GM23338 (cell line): ENCODE measurements at regions not wholly inside any gene's neighbourhood (a gene's known extent, or its start where the extent isn't known, plus 50 kb on each side); places are given as distances from the start of the nearest gene placed in this dataset.

Source experiments
- ATAC-seq: fragments of 200-7000 bp; cut with Tn5 transposase; 3 replicates; pipeline ENCODE4 v1.9.1; 2020
- DNase-seq: peaks from one replicate; pipeline ENCODE4 v3.0.0-alpha.2; 2015; ENCODE audit warnings: low spot score
- H2AFZ ChIP-seq: fragments of 200-600 bp; sonication (generic); 2 replicates; pipeline ENCODE4 v1.8.0; 2016; ENCODE audit warnings: antibody characterized with exemption, mild to moderate bottlenecking, moderate library complexity
- H3F3A ChIP-seq: fragments of 200-600 bp; sonication (generic); replicated peaks from 2 replicates; pipeline ENCODE4 v1.8.0; 2017; ENCODE audit warnings: antibody characterized with exemption, mixed run types, low read depth
- H3K27ac ChIP-seq: fragments of 200-600 bp; sonication (generic); 2 replicates; pipeline ENCODE4 v1.6.1; 2016; ENCODE audit warnings: low read depth
- H3K27me3 ChIP-seq: fragments of 200-600 bp; sonication (generic); 2 replicates; pipeline ENCODE4 v1.8.0; 2016; ENCODE audit warnings: mild to moderate bottlenecking, mixed run types, moderate library complexity; ENCODE audit not compliant: insufficient read depth
- H3K36me3 ChIP-seq: fragments of 200-600 bp; sonication (generic); 2 replicates; pipeline ENCODE4 v1.8.0; 2016; ENCODE audit warnings: mild to moderate bottlenecking; ENCODE audit not compliant: insufficient read depth
- H3K4me1 ChIP-seq: fragments of 200-600 bp; sonication (generic); 2 replicates; pipeline ENCODE4 v1.8.0; 2016; ENCODE audit warnings: mild to moderate bottlenecking, moderate library complexity; ENCODE audit not compliant: insufficient read depth
- H3K4me2 ChIP-seq: fragments of 200-600 bp; sonication (generic); 2 replicates; pipeline ENCODE4 v1.7.1; 2017; ENCODE audit warnings: mixed run types
- H3K4me3 ChIP-seq: fragments of 200-600 bp; sonication (generic); 2 replicates; pipeline ENCODE4 v1.6.1; 2016; ENCODE audit warnings: mixed run types
- H3K79me2 ChIP-seq: fragments of 200-600 bp; sonication (generic); replicated peaks from 2 replicates; pipeline ENCODE4 v1.8.0; 2017; ENCODE audit warnings: mild to moderate bottlenecking; ENCODE audit not compliant: insufficient read depth
- H3K9me2 ChIP-seq: fragments of 200-600 bp; sonication (generic); 2 replicates; pipeline ENCODE4 v1.8.0; 2017; ENCODE audit not compliant: insufficient read depth
- H4K20me1 ChIP-seq: fragments of 200-600 bp; sonication (generic); replicated peaks from 2 replicates; pipeline ENCODE4 v1.8.0; 2017; ENCODE audit warnings: mild to moderate bottlenecking; ENCODE audit not compliant: insufficient read depth
- H3K27ac Mint-ChIP-seq: 2 replicates; pipeline ENCODE4 v1.8.0; 2020; ENCODE audit warnings: inconsistent platforms, mild to moderate bottlenecking, moderate library complexity, mixed read lengths
- H3K27me3 Mint-ChIP-seq: 3 replicates; pipeline ENCODE4 v1.8.0; 2022; ENCODE audit warnings: low read depth, mild to moderate bottlenecking, moderate library complexity, mixed read lengths, inconsistent platforms; ENCODE audit not compliant: insufficient read depth, poor library complexity
- H3K36me3 Mint-ChIP-seq: 3 replicates; pipeline ENCODE4 v1.8.0; 2021; ENCODE audit warnings: low read depth, mild to moderate bottlenecking, inconsistent platforms, moderate library complexity, mixed read lengths
- H3K4me1 Mint-ChIP-seq: 3 replicates; pipeline ENCODE4 v1.8.0; 2020; ENCODE audit warnings: mild to moderate bottlenecking, inconsistent platforms, mixed read lengths
- H3K4me3 Mint-ChIP-seq: 3 replicates; pipeline ENCODE4 v1.8.0; 2021; ENCODE audit warnings: moderate library complexity, mild to moderate bottlenecking, inconsistent platforms, mixed read lengths
- H3K9me3 Mint-ChIP-seq: 3 replicates; pipeline ENCODE4 v1.8.0; 2020; ENCODE audit warnings: moderate library complexity, mild to moderate bottlenecking, inconsistent platforms, mixed read lengths
- CREB1 ChIP-seq: fragments of 250-450 bp; sonication (Bioruptor Pico); IDR thresholded peaks from 2 replicates; pipeline ENCODE4 v1.5.0; 2020; ENCODE audit warnings: low read depth, mild to moderate bottlenecking, moderate library complexity
- EZH2 ChIP-seq: fragments of 200-600 bp; sonication (generic); IDR thresholded peaks from one replicate; pipeline ENCODE4 v1.8.0; 2017; ENCODE audit warnings: antibody characterized with exemption, mild to moderate bottlenecking, low read depth; ENCODE audit not compliant: unreplicated experiment
- EZH2phosphoT487 ChIP-seq: fragments of 200-600 bp; sonication (generic); IDR thresholded peaks from one replicate; pipeline ENCODE4 v1.8.1; 2018; ENCODE audit warnings: antibody characterized with exemption; ENCODE audit not compliant: unreplicated experiment
- JUNB ChIP-seq: IDR thresholded peaks from one replicate; pipeline ENCODE4 v1.6.1; 2016; ENCODE audit warnings: antibody characterized with exemption; ENCODE audit not compliant: unreplicated experiment
- NANOG ChIP-seq: IDR thresholded peaks from 2 replicates; pipeline ENCODE4 v1.6.1; 2016; ENCODE audit warnings: antibody characterized with exemption, borderline replicate concordance
- POLR2AphosphoS5 ChIP-seq: IDR thresholded peaks from 2 replicates; pipeline ENCODE4 v1.6.1; 2016; ENCODE audit warnings: antibody characterized with exemption, low read depth
- STAT1 ChIP-seq: IDR thresholded peaks from one replicate; pipeline ENCODE4 v1.6.1; 2016; ENCODE audit warnings: antibody characterized with exemption; ENCODE audit not compliant: unreplicated experiment
- ZNF114 ChIP-seq: fragments of 250-450 bp; sonication (Bioruptor Pico); IDR thresholded peaks from 2 replicates; pipeline ENCODE4 v1.5.0; 2020; ENCODE audit warnings: mild to moderate bottlenecking, moderate library complexity
- ZNF331 ChIP-seq: fragments of 250-450 bp; sonication (Bioruptor Pico); IDR thresholded peaks from 2 replicates; pipeline ENCODE4 v1.5.0; 2020; ENCODE audit warnings: low read depth, mild to moderate bottlenecking, moderate library complexity
- TF ChIP-seq, protein P1 (sequence below): IDR thresholded peaks from 2 replicates; pipeline ENCODE4 v1.6.1; 2016; ENCODE audit warnings: antibody characterized with exemption
- TF ChIP-seq, protein P2 (sequence below): fragments of 250-450 bp; sonication (Bioruptor Pico); IDR thresholded peaks from 2 replicates; pipeline ENCODE4 v1.5.0; 2020; ENCODE audit warnings: mild to moderate bottlenecking, moderate library complexity
- TF ChIP-seq, protein P3 (sequence below): IDR thresholded peaks from one replicate; pipeline ENCODE4 v1.6.1; 2018; ENCODE audit warnings: antibody characterized with exemption; ENCODE audit not compliant: unreplicated experiment

DNA sequence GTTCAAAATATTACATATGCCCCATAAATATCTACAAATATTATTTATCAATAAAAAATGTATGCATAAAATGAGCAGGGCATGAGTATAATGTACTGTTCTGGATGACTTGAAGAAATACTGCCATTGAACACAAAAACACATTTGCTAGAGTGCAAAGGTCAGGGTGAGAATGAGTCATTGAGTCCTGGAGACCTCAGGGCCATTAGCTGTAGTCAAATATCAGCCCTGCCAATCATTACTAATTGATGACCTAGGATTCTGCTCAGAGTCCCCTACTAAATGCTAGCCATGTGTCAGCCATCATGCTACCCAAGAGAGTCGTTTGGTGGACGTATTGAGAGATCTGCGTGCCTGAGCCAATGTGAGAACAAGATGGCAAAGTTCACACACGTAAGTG lies 80.3 kb upstream of the FAM169A start:
- Histone ChIP-seq H3K79me2 (no peaks in the 10 kb centered on the region), H3K27ac (no peak overlapping the region), H3K4me1 (peaks cover 15% of the 10 kb centered on the region; the same call in 1 of the 2 replicates), H3K4me3 (no peak overlapping the region), H3K9me2 (no peaks in the 10 kb centered on the region), H3K4me2 (no peak overlapping the region), H3F3A (no peaks in the 10 kb centered on the region), H3K36me3 (no peaks in the 10 kb centered on the region), H3K27me3 (no peaks in the 10 kb centered on the region), H4K20me1 (no peaks in the 10 kb centered on the region), H2AFZ (no peak overlapping the region)
- Mint-ChIP-seq H3K4me1 (peaks cover 21% of the 10 kb centered on the region), H3K27me3 (no peaks in the 10 kb centered on the region), H3K9me3 (no peaks in the 10 kb centered on the region), H3K4me3 (no peak overlapping the region), H3K36me3 (no peaks in the 10 kb centered on the region), H3K27ac (no peak overlapping the region)
- ATAC-seq: no peak
- TF ChIP-seq NANOG: no peak
- TF ChIP-seq, protein P1, sequence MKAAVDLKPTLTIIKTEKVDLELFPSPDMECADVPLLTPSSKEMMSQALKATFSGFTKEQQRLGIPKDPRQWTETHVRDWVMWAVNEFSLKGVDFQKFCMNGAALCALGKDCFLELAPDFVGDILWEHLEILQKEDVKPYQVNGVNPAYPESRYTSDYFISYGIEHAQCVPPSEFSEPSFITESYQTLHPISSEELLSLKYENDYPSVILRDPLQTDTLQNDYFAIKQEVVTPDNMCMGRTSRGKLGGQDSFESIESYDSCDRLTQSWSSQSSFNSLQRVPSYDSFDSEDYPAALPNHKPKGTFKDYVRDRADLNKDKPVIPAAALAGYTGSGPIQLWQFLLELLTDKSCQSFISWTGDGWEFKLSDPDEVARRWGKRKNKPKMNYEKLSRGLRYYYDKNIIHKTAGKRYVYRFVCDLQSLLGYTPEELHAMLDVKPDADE: no peak
- TF ChIP-seq ZNF331 (CRISPR knock-in tag): no peak
- no peak for TF ChIP-seq ZNF114 (CRISPR knock-in tag)
- TF ChIP-seq STAT1: no peak
- TF ChIP-seq, protein P2, sequence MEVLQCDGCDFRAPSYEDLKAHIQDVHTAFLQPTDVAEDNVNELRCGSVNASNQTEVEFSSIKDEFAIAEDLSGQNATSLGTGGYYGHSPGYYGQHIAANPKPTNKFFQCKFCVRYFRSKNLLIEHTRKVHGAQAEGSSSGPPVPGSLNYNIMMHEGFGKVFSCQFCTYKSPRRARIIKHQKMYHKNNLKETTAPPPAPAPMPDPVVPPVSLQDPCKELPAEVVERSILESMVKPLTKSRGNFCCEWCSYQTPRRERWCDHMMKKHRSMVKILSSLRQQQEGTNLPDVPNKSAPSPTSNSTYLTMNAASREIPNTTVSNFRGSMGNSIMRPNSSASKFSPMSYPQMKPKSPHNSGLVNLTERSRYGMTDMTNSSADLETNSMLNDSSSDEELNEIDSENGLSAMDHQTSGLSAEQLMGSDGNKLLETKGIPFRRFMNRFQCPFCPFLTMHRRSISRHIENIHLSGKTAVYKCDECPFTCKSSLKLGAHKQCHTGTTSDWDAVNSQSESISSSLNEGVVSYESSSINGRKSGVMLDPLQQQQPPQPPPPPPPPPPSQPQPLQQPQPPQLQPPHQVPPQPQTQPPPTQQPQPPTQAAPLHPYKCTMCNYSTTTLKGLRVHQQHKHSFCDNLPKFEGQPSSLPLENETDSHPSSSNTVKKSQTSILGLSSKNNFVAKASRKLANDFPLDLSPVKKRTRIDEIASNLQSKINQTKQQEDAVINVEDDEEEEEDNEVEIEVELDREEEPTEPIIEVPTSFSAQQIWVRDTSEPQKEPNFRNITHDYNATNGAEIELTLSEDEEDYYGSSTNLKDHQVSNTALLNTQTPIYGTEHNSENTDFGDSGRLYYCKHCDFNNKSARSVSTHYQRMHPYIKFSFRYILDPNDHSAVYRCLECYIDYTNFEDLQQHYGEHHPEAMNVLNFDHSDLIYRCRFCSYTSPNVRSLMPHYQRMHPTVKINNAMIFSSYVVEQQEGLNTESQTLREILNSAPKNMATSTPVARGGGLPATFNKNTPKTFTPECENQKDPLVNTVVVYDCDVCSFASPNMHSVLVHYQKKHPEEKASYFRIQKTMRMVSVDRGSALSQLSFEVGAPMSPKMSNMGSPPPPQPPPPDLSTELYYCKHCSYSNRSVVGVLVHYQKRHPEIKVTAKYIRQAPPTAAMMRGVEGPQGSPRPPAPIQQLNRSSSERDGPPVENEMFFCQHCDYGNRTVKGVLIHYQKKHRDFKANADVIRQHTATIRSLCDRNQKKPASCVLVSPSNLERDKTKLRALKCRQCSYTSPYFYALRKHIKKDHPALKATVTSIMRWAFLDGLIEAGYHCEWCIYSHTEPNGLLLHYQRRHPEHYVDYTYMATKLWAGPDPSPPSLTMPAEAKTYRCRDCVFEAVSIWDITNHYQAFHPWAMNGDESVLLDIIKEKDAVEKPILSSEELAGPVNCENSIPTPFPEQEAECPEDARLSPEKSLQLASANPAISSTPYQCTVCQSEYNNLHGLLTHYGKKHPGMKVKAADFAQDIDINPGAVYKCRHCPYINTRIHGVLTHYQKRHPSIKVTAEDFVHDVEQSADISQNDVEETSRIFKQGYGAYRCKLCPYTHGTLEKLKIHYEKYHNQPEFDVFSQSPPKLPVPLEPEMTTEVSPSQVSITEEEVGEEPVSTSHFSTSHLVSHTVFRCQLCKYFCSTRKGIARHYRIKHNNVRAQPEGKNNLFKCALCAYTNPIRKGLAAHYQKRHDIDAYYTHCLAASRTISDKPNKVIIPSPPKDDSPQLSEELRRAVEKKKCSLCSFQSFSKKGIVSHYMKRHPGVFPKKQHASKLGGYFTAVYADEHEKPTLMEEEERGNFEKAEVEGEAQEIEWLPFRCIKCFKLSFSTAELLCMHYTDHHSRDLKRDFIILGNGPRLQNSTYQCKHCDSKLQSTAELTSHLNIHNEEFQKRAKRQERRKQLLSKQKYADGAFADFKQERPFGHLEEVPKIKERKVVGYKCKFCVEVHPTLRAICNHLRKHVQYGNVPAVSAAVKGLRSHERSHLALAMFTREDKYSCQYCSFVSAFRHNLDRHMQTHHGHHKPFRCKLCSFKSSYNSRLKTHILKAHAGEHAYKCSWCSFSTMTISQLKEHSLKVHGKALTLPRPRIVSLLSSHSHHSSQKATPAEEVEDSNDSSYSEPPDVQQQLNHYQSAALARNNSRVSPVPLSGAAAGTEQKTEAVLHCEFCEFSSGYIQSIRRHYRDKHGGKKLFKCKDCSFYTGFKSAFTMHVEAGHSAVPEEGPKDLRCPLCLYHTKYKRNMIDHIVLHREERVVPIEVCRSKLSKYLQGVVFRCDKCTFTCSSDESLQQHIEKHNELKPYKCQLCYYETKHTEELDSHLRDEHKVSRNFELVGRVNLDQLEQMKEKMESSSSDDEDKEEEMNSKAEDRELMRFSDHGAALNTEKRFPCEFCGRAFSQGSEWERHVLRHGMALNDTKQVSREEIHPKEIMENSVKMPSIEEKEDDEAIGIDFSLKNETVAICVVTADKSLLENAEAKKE (CRISPR knock-in tag): no peak
- TF ChIP-seq EZH2: no peak
- TF ChIP-seq, protein P3, sequence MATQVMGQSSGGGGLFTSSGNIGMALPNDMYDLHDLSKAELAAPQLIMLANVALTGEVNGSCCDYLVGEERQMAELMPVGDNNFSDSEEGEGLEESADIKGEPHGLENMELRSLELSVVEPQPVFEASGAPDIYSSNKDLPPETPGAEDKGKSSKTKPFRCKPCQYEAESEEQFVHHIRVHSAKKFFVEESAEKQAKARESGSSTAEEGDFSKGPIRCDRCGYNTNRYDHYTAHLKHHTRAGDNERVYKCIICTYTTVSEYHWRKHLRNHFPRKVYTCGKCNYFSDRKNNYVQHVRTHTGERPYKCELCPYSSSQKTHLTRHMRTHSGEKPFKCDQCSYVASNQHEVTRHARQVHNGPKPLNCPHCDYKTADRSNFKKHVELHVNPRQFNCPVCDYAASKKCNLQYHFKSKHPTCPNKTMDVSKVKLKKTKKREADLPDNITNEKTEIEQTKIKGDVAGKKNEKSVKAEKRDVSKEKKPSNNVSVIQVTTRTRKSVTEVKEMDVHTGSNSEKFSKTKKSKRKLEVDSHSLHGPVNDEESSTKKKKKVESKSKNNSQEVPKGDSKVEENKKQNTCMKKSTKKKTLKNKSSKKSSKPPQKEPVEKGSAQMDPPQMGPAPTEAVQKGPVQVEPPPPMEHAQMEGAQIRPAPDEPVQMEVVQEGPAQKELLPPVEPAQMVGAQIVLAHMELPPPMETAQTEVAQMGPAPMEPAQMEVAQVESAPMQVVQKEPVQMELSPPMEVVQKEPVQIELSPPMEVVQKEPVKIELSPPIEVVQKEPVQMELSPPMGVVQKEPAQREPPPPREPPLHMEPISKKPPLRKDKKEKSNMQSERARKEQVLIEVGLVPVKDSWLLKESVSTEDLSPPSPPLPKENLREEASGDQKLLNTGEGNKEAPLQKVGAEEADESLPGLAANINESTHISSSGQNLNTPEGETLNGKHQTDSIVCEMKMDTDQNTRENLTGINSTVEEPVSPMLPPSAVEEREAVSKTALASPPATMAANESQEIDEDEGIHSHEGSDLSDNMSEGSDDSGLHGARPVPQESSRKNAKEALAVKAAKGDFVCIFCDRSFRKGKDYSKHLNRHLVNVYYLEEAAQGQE: no peak
- TF ChIP-seq EZH2phosphoT487: no peak
- TF ChIP-seq POLR2AphosphoS5: no peak
- TF ChIP-seq CREB1 (CRISPR knock-in tag): no peak
- no peak for TF ChIP-seq JUNB
- DNase-seq: no peak
